Effector memory CD8-positive, alpha-beta T cell (primary cell): ENCODE measurements at regions not wholly inside any gene's neighbourhood (a gene's known extent, or its start where the extent isn't known, plus 50 kb on each side); places are given as distances from the start of the nearest gene placed in this dataset.

ENCODE experiments used
- ATAC-seq: fragments of 150-1000 bp; cut with Tn5 transposase; replicated peaks from 2 replicates; pipeline ENCODE4 v1.10.0; 2021; ENCODE audit warnings: mild to moderate bottlenecking, moderate library complexity
- DNase-seq, 3 experiments: peaks; one replicate each; pipeline ENCODE4 v3.0.0; 2021
- H3K27ac Mint-ChIP-seq, 2 donors: one replicate each; pipeline ENCODE4 v1.8.0; 2022; ENCODE audit warnings: mild to moderate bottlenecking in 2 of 2, mixed read lengths in 2 of 2, moderate library complexity in 2 of 2
- H3K27me3 Mint-ChIP-seq, 2 donors: one replicate each; pipeline ENCODE4 v1.8.0; 2022; ENCODE audit warnings: mixed read lengths in 2 of 2
- H3K36me3 Mint-ChIP-seq: one replicate; pipeline ENCODE4 v1.8.0; 2022; ENCODE audit warnings: mild to moderate bottlenecking, moderate library complexity, mixed read lengths; ENCODE audit not compliant: insufficient read depth
- H3K4me1 Mint-ChIP-seq, 2 donors: one replicate each; pipeline ENCODE4 v1.8.0; 2022; ENCODE audit warnings: low read depth in 2 of 2, mixed read lengths in 2 of 2
- H3K4me3 Mint-ChIP-seq, 2 donors: one replicate each; pipeline ENCODE4 v1.8.0; 2022; ENCODE audit warnings: mild to moderate bottlenecking in 2 of 2, mixed read lengths in 2 of 2, moderate library complexity in 2 of 2
- H3K9me3 Mint-ChIP-seq, 2 donors: one replicate each; pipeline ENCODE4 v1.8.0; 2022; ENCODE audit warnings: mixed read lengths in 2 of 2

GRCh38 chr15:27623560-27624305, 475.4 kb downstream of the OCA2 start:
- Mint-ChIP-seq H3K36me3 (no peaks in the 10 kb centered on the region), H3K27ac (no peak overlapping the region), H3K4me3 (peak overlapping the region in 1 of 2 donors; percentile 8), H3K4me1 (no peaks in the 10 kb centered on the region), H3K9me3 (peaks cover 4 to 30% of the 10 kb centered on the region in 2 donors), H3K27me3 (no peaks in the 10 kb centered on the region)
- DNase-seq, result no peak
- no peak for ATAC-seq

- Mint-ChIP-seq H3K27ac (no peak overlapping the region), H3K27me3 (no peaks in the 10 kb centered on the region), H3K4me1 (no peaks in the 10 kb centered on the region), H3K36me3 (no peaks in the 10 kb centered on the region), H3K4me3 (no peak overlapping the region), H3K9me3 (peaks cover 4 to 25% of the 10 kb centered on the region in 2 donors)
- DNase-seq (no peak), ATAC-seq (no peak)
Observed at GRCh38 chr15:27623149-27623548, 476.0 kb downstream of the OCA2 start.

GRCh38 chr15:27622371-27622770, 476.7 kb downstream of the OCA2 start:
- no peak overlapping the region for H3K27ac Mint-ChIP-seq
- no peak overlapping the region for H3K4me3 Mint-ChIP-seq
- H3K4me1 Mint-ChIP-seq, result no peaks in the 10 kb centered on the region
- H3K27me3 Mint-ChIP-seq, result no peaks in the 10 kb centered on the region
- DNase-seq, result no peak
- H3K9me3 Mint-ChIP-seq, result peaks cover 2 to 19% of the 10 kb centered on the region in 2 donors
- H3K36me3 Mint-ChIP-seq, result no peaks in the 10 kb centered on the region
- no peak for ATAC-seq

DNA sequence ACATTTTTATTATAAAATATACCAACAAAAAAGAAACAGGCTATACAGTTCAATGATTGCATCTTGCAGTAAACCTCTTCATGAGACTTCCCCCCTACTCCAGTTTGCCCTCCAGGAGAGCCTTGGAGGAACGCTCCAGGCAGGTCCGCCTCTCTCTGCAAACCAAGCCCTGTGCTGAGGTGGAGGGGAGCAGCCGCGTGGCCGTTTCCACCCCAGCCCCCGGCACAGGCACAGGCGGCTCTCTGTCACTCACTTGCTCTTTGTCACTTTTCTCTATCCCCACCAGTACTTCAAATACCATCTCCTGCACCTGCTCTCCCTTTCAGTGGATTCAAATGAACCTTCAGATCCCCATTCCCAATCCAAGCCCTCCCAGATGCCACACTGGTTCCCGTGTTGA, 479.9 kb downstream of the OCA2 start:
- DNase-seq, result no peak
- peaks cover 2 to 16% of the 10 kb centered on the region in 2 donors for H3K9me3 Mint-ChIP-seq
- no peaks in the 10 kb centered on the region for H3K27me3 Mint-ChIP-seq
- no peak overlapping the region for H3K27ac Mint-ChIP-seq
- no peak for ATAC-seq
- no peaks in the 10 kb centered on the region for H3K36me3 Mint-ChIP-seq
- no peak overlapping the region for H3K4me3 Mint-ChIP-seq
- no peaks in the 10 kb centered on the region for H3K4me1 Mint-ChIP-seq

DNA sequence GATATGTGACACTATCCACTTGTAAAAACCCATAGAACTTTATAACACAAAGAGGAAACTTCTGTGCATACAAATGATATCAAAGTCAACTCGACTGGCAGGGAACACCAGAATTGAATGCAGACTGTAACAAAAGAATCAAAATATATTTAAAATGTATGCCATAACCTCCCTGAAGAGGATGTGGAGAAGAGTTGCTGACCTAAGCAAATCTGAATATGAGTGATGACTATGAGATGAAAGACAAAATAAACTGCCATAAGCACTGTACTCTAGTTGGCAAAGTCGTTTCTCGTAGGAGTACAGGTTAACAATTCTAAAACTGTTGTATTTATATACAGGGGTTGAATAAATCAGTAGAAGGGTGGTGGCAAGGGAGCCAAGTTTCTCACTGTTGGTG, 482.1 kb downstream of the OCA2 start:
- ATAC-seq (no peak), DNase-seq (no peak)
- Mint-ChIP-seq H3K36me3 (no peaks in the 10 kb centered on the region), H3K27me3 (no peaks in the 10 kb centered on the region), H3K4me1 (no peaks in the 10 kb centered on the region), H3K4me3 (no peak overlapping the region), H3K9me3 (peaks cover 2 to 6% of the 10 kb centered on the region in 2 donors), H3K27ac (no peak overlapping the region)

DNA sequence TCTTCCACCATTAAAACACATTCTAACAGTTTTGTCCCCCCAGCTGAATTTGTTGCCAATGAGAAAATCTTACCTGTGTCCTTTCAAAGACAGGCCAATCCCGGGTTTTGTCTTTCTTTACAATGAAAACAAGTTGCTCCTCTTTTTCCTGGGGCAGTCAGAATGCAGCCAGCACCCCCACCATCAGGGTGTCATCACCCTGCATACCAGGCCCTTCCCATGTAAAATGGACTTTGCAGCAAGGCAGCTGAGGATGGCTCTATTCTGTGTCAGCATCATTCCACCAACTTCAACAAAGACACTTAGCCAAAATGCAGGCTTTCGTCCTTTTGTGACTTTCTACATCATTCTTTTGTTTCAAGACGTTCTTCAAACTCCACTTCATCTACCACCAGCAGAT, 490.9 kb downstream of the OCA2 start:
- H3K4me3 Mint-ChIP-seq, result no peak overlapping the region
- DNase-seq (no peak), ATAC-seq (no peak)
- H3K4me1 Mint-ChIP-seq, result no peaks in the 10 kb centered on the region
- H3K36me3 Mint-ChIP-seq, result no peaks in the 10 kb centered on the region
- no peak overlapping the region for H3K27ac Mint-ChIP-seq
- no peaks in the 10 kb centered on the region for H3K27me3 Mint-ChIP-seq
- peaks cover 11 to 15% of the 10 kb centered on the region in 2 donors for H3K9me3 Mint-ChIP-seq

DNA sequence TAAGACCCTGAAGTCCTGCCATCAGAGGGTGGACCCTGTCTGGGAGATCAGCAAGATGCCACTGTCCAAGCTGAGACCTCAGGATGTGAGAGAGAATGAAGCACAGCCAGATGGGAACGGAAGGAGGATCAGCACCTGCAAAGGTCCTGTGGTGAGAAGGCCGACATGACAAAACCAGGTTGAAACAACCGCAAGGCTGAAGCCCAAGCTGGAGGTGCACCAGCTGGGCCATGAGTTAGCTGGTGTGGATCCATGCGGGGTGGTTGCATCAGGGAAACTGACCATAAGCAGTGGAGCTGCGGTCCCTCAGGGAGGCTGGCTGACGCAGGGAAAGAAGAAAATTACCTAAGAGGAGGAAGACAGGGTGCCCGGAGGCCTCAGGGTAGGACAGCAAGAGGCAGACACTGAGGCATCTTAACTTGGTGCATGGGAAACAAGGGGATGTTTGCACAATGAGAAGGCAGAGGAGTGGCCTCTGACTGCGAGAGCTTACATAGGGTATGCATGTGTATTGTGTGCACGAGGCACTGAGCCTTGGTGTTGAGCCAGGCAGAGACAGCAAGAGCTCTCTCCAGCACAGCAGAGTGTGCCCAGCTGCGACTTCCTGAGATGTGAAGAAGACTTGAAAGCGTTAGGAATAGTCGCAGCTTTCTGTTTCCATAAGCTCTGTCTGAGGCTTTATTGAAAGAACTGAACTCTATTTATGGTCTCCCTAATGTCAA, 497.7 kb downstream of the OCA2 start:
- no peak overlapping the region for H3K4me3 Mint-ChIP-seq

DNA sequence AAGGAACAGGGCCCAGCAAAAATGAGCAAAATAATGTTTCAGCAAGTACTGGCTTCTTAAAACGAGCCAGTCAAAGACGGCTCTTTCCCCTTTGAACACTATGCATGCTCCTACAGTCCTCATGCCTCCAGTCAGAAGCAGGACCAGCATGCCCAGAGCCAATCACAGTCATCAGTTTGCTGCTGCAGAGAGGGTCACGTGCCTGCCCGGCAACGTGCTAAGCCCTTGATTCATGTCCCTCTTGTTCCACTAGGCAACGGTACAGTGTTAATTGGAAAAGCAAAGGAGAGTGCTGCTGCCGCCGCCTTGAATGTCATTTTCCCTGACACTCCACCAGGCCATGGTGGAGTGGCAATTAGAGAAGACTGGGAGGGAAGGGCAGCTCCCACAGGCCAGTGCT, 500.1 kb downstream of the OCA2 start:
- Mint-ChIP-seq H3K36me3 (no peaks in the 10 kb centered on the region), H3K4me1 (no peaks in the 10 kb centered on the region), H3K9me3 (peaks cover 8 to 25% of the 10 kb centered on the region in 2 donors), H3K4me3 (no peak overlapping the region), H3K27ac (no peak overlapping the region), H3K27me3 (no peaks in the 10 kb centered on the region)
- no peak for ATAC-seq
- DNase-seq, result no peak

More for the DNA sequence above, 497.7 kb downstream of the OCA2 start:
- no peaks in the 10 kb centered on the region for H3K4me1 Mint-ChIP-seq
- no peak overlapping the region for H3K27ac Mint-ChIP-seq
- H3K36me3 Mint-ChIP-seq, result no peaks in the 10 kb centered on the region
- H3K9me3 Mint-ChIP-seq, result peaks cover 6 to 27% of the 10 kb centered on the region in 2 donors
- no peaks in the 10 kb centered on the region for H3K27me3 Mint-ChIP-seq
- no peak for ATAC-seq
- DNase-seq, result no peak

DNA sequence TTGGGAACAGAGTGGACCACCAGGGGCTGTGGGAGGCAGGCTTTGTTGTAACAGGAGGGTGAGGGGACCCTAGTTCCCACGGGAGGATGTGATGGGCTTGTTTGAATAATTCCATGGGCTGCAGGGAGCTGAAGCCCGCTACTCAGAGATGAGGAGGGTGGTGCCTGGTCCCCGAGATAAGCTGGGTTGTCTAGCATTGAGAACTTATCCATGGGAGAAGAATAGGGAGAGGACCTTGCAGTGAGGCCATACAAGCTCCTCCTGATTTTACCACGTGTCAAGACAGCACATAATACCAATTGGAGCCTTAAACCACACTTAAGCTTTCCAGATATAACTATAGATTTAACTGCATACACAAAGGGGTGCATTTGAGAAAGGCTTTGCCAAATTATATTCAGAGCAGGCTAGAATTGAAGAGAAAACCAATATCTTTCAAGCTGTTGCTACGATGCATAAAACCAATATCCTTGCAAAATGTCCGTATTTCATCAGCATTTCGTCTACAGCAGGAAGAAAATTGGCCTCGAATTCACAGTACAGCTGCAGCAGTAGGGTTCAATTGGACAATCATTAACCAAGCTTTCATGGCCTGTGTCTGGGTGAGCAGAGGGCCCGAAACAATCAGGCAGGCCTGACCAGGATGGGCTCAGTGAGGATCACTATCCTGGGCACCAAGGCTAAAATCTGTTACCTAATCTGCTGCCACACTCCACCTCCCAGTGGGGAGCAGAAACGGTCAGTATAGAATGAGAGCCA, 500.7 kb downstream of the OCA2 start:
- no peaks in the 10 kb centered on the region for H3K4me1 Mint-ChIP-seq
- no peak for ATAC-seq

GRCh38 chr15:27595211-27595610, 503.9 kb downstream of the OCA2 start:
- no peak for DNase-seq
- no peak for ATAC-seq
- Mint-ChIP-seq H3K9me3 (peaks cover 12 to 13% of the 10 kb centered on the region in 2 donors), H3K27me3 (no peaks in the 10 kb centered on the region), H3K27ac (no peak overlapping the region), H3K4me3 (no peak overlapping the region), H3K36me3 (no peaks in the 10 kb centered on the region), H3K4me1 (no peaks in the 10 kb centered on the region)

More for the DNA sequence above, 500.7 kb downstream of the OCA2 start:
- peaks cover 8 to 20% of the 10 kb centered on the region in 2 donors for H3K9me3 Mint-ChIP-seq
- no peak for DNase-seq
- H3K27me3 Mint-ChIP-seq, result no peaks in the 10 kb centered on the region
- no peak overlapping the region for H3K27ac Mint-ChIP-seq
- H3K36me3 Mint-ChIP-seq, result no peaks in the 10 kb centered on the region
- H3K4me3 Mint-ChIP-seq, result no peak overlapping the region

GRCh38 chr15:27592036-27592760, 506.9 kb downstream of the OCA2 start:
- H3K9me3 Mint-ChIP-seq, result peaks cover 9 to 15% of the 10 kb centered on the region in 2 donors
- no peaks in the 10 kb centered on the region for H3K36me3 Mint-ChIP-seq
- no peak overlapping the region for H3K4me3 Mint-ChIP-seq
- no peaks in the 10 kb centered on the region for H3K27me3 Mint-ChIP-seq
- no peak for ATAC-seq
- DNase-seq, result no peak
- H3K4me1 Mint-ChIP-seq, result no peaks in the 10 kb centered on the region
- H3K27ac Mint-ChIP-seq, result no peak overlapping the region
